H1 (cell line): ENCODE measurements at regions not wholly inside any gene's neighbourhood (a gene's known extent, or its start where the extent isn't known, plus 50 kb on each side); places are given as distances from the start of the nearest gene placed in this dataset.

ENCODE experiments used
- CTCF ChIA-PET: fragments of 300-600 bp; sonication (Branson Sonifier 250); formaldehyde crosslinking; loops from one replicate; lab custom pipeline; 2021; ENCODE audit not compliant: partially characterized antibody; lab: Charles Lee
- POLR2A ChIA-PET: fragments of 300-600 bp; sonication (Branson Sonifier 250); formaldehyde crosslinking; loops from one replicate; lab custom pipeline; 2021; ENCODE audit warnings: inconsistent platforms; ENCODE audit not compliant: partially characterized antibody; lab: Charles Lee
- DNase-seq, 2 experiments: peaks; one replicate each; pipeline versions ENCODE4 v3.0.0 to v3.0.0-alpha.2; 2010 to 2022; ENCODE audit warnings: low spot score in 2 of 2, low read depth in 1 of 2, mixed read lengths in 1 of 2
- FAIRE-seq: peaks from 2 replicates; lab custom pipeline; 2011; peaks lifted over from hg19 to GRCh38; lab: Jason Lieb, UNC
- H2AFZ ChIP-seq: 2 replicates; pipeline ENCODE4 v1.8.1; 2012; ENCODE audit warnings: low read length, inconsistent platforms
- H2AK5ac ChIP-seq: 2 replicates; pipeline ENCODE4 v1.6.1; 2013; ENCODE audit warnings: low read depth, low read length
- H2BK120ac ChIP-seq: replicated peaks from 2 replicates; pipeline ENCODE3; 2013; ENCODE audit warnings: low read depth, low read length, inconsistent platforms
- H2BK12ac ChIP-seq: 2 replicates; pipeline ENCODE4 v1.6.1; 2013; ENCODE audit warnings: low read depth, low read length
- H2BK15ac ChIP-seq: 2 replicates; pipeline ENCODE4 v1.6.1; 2013; ENCODE audit warnings: low read length
- H2BK20ac ChIP-seq: 2 replicates; pipeline ENCODE4 v1.6.1; 2013; ENCODE audit warnings: low read length
- H2BK5ac ChIP-seq: 2 replicates; pipeline ENCODE4 v1.6.1; 2013; ENCODE audit warnings: low read depth, low read length
- H3K14ac ChIP-seq: 2 replicates; pipeline ENCODE4 v1.6.1; 2013; ENCODE audit warnings: inconsistent platforms; ENCODE audit not compliant: insufficient read length
- H3K18ac ChIP-seq: 2 replicates; pipeline ENCODE4 v1.6.1; 2013; ENCODE audit warnings: low read length; ENCODE audit errors: extremely low read depth
- H3K23ac ChIP-seq: 2 replicates; pipeline ENCODE4 v1.6.1; 2013; ENCODE audit warnings: inconsistent platforms; ENCODE audit not compliant: insufficient read length
- H3K23me2 ChIP-seq: 2 replicates; pipeline ENCODE4 v1.6.1; 2013; ENCODE audit warnings: low read depth, low read length
- H3K27ac ChIP-seq: 2 replicates; pipeline ENCODE4 v1.6.1; 2011; ENCODE audit warnings: low read depth, low read length, inconsistent platforms
- H3K27me3 ChIP-seq, 4 experiments: replicated peaks in 1 of 4; 1 replicate in 1 of 4; 2 replicates in 3 of 4; pipeline versions ENCODE4 v1.6.1 to v1.8.1; 2011 to 2013; ENCODE audit warnings: low read length in 3 of 4, mild to moderate bottlenecking in 3 of 4, inconsistent platforms in 2 of 4, mixed read lengths in 2 of 4, moderate library complexity in 1 of 4; ENCODE audit not compliant: control insufficient read depth in 3 of 4, insufficient read depth in 3 of 4; ENCODE audit errors: extremely low read depth in 1 of 4
- H3K36me3 ChIP-seq, 4 experiments: 2 replicates each; pipeline versions ENCODE4 v1.6.1 to v1.8.1; 2011 to 2013; ENCODE audit warnings: mild to moderate bottlenecking in 4 of 4, low read length in 3 of 4, moderate library complexity in 2 of 4, control low read depth in 1 of 4, inconsistent platforms in 1 of 4; ENCODE audit not compliant: insufficient read depth in 4 of 4, control insufficient read depth in 2 of 4
- H3K4ac ChIP-seq: replicated peaks from 2 replicates; pipeline ENCODE3; 2013; ENCODE audit warnings: low read length, low read depth, mixed read lengths, inconsistent platforms; ENCODE audit not compliant: insufficient read length
- H3K4me1 ChIP-seq, 4 experiments: replicated peaks in 1 of 4; 1 replicate in 1 of 4; 2 replicates in 3 of 4; pipeline versions ENCODE4 v1.6.1 to v1.8.1; 2011 to 2013; ENCODE audit warnings: low read length in 3 of 4, inconsistent platforms in 2 of 4, mixed read lengths in 1 of 4; ENCODE audit not compliant: insufficient read depth in 4 of 4, control insufficient read depth in 3 of 4
- H3K4me2 ChIP-seq, 2 experiments: 2 replicates each; pipeline versions ENCODE4 v1.6.1 to v1.8.1; 2011 to 2013; ENCODE audit warnings: low read depth in 2 of 2, low read length in 2 of 2, control low read depth in 1 of 2, inconsistent platforms in 1 of 2, mild to moderate bottlenecking in 1 of 2; ENCODE audit not compliant: insufficient read depth in 1 of 2
- H3K4me3 ChIP-seq, 4 experiments: fragments of 200-600, 300-600 bp in 1 of 4; sonication (generic), shearing (Covaris generic), sonication (Bioruptor Twin) in 1 of 4; 2 replicates each; pipeline versions ENCODE4 v1.5.1 to v1.8.1; 2011 to 2016; ENCODE audit warnings: low read length in 4 of 4, low read depth in 3 of 4, control low read depth in 2 of 4, inconsistent platforms in 2 of 4, mild to moderate bottlenecking in 2 of 4, mixed read lengths in 1 of 4, moderate library complexity in 1 of 4; ENCODE audit not compliant: insufficient read depth in 2 of 4; ENCODE audit errors: extremely low read depth in 1 of 4
- H3K56ac ChIP-seq: replicated peaks from 2 replicates; pipeline ENCODE3; 2013; ENCODE audit warnings: low read depth, mild to moderate bottlenecking, mixed read lengths, low read length, inconsistent platforms; ENCODE audit not compliant: insufficient read length
- H3K79me1 ChIP-seq: 2 replicates; pipeline ENCODE4 v1.6.1; 2013; ENCODE audit warnings: low read depth, low read length, control low read depth
- H3K79me2 ChIP-seq, 2 experiments: 2 replicates each; pipeline versions ENCODE4 v1.6.1 to v1.8.1; 2012 to 2013; ENCODE audit warnings: low read length in 2 of 2, mild to moderate bottlenecking in 2 of 2, inconsistent platforms in 1 of 2; ENCODE audit not compliant: insufficient read depth in 2 of 2, control insufficient read depth in 1 of 2
- H3K9ac ChIP-seq, 4 experiments: replicated peaks in 1 of 4; 1 replicate in 1 of 4; 2 replicates in 3 of 4; pipeline versions ENCODE4 v1.6.1 to v1.8.1; 2011 to 2013; ENCODE audit warnings: low read depth in 3 of 4, low read length in 3 of 4, control low read depth in 2 of 4, mild to moderate bottlenecking in 2 of 4, moderate library complexity in 2 of 4, inconsistent platforms in 1 of 4; ENCODE audit errors: extremely low read depth in 1 of 4
- H3K9me3 ChIP-seq, 2 experiments: 2 replicates each; pipeline versions ENCODE4 v1.6.1 to v1.8.1; 2012 to 2013; ENCODE audit warnings: mild to moderate bottlenecking in 2 of 2, moderate library complexity in 2 of 2, control low read depth in 1 of 2, inconsistent platforms in 1 of 2, low read depth in 1 of 2, low read length in 1 of 2, mixed read lengths in 1 of 2; ENCODE audit not compliant: insufficient read depth in 2 of 2
- H4K20me1 ChIP-seq, 2 experiments: replicated peaks in 1 of 2; 2 replicates each; pipeline versions ENCODE3 to v1.8.1; 2011 to 2013; ENCODE audit warnings: inconsistent platforms in 2 of 2, low read length in 2 of 2, mild to moderate bottlenecking in 1 of 2; ENCODE audit not compliant: insufficient read depth in 2 of 2, control insufficient read depth in 1 of 2
- H4K5ac ChIP-seq: 2 replicates; pipeline ENCODE4 v1.6.1; 2013; ENCODE audit warnings: low read length, low read depth, mixed read lengths, inconsistent platforms; ENCODE audit not compliant: insufficient read length
- H4K8ac ChIP-seq: 2 replicates; pipeline ENCODE4 v1.8.0; 2013; ENCODE audit warnings: mild to moderate bottlenecking, moderate library complexity, low read length, inconsistent platforms; ENCODE audit not compliant: insufficient read depth; ENCODE audit errors: extremely low read depth
- H4K91ac ChIP-seq: replicated peaks from 2 replicates; pipeline ENCODE3; 2013; ENCODE audit warnings: low read length, mixed read lengths, inconsistent platforms; ENCODE audit not compliant: insufficient read length
- POLR2A ChIP-seq, 2 experiments: IDR thresholded peaks; 1 replicate in 1 of 2; 2 replicates in 1 of 2; pipeline ENCODE4 v1.6.1; 2011; ENCODE audit warnings: low read depth in 2 of 2, low read length in 2 of 2, mild to moderate bottlenecking in 2 of 2; ENCODE audit errors: control extremely low read depth in 1 of 2
- TCF12 ChIP-seq: IDR thresholded peaks from 2 replicates; pipeline ENCODE4 v1.6.1; 2011; ENCODE audit warnings: low read depth, mild to moderate bottlenecking, low read length
- WGBS, 2 experiments: shearing (Covaris generic) in 1 of 2; methylation state at CpG; one replicate each; pipeline versions ENCODE4 v1.1.6 to v1.1.7; 2013 to 2015; ENCODE audit warnings: low lambda C conversion rate in 2 of 2, mixed read lengths in 2 of 2, inconsistent platforms in 1 of 2, low coverage in 1 of 2, missing lambda C conversion rate in 1 of 2; ENCODE audit not compliant: insufficient replicate concordance in 2 of 2, insufficient coverage in 1 of 2, insufficient read length in 1 of 2; ENCODE audit errors: extremely low coverage in 1 of 2, missing lambda C conversion rate in 1 of 2; 5-methylcytosine and 5-hydroxymethylcytosine counted together

GRCh38 chr13:109629737-109630136 lies 156.6 kb downstream of the IRS2 start:
- Histone ChIP-seq H3K9me3 (peaks cover 0 to 4% of the 10 kb centered on the region in 2 experiments; a peak in 2 of 4 replicates), H3K27ac (no peak overlapping the region), H4K8ac (no peak overlapping the region), H2AK5ac (no peak overlapping the region), H3K23me2 (peaks cover 2% of the 10 kb centered on the region; the same call in 1 of the 2 replicates), H2BK12ac (no peak overlapping the region), H4K5ac (no peak overlapping the region), H3K14ac (no peak overlapping the region), H3K23ac (no peak overlapping the region), H3K36me3 (no peaks in the 10 kb centered on the region), H2BK20ac (no peak overlapping the region), H3K9ac (no peak overlapping the region), H3K27me3 (no peaks in the 10 kb centered on the region), H3K79me2 (no peaks in the 10 kb centered on the region), H3K4me3 (no peak overlapping the region), H3K56ac (no peak overlapping the region), H4K20me1 (no peaks in the 10 kb centered on the region), H3K4ac (no peak overlapping the region), H3K79me1 (no peaks in the 10 kb centered on the region), H2BK5ac (no peak overlapping the region), H3K4me2 (no peak overlapping the region), H2AFZ (no peak overlapping the region), H4K91ac (no peak overlapping the region), H3K4me1 (no peaks in the 10 kb centered on the region; a peak in 1 of 7 replicates), H2BK15ac (no peak overlapping the region), H3K18ac (no peak overlapping the region), H2BK120ac (no peak overlapping the region)
- FAIRE-seq (no peak), DNase-seq (no peak)
- ChIA-PET CTCF (interaction anchor here (1.4 kb wide), 1 partner anchor 54 kb away, joined by 3 read pairs; no protein-coding TSS in a partner anchor), POLR2A (no interaction called here)
- 98% methylated on average over 3 of the region's 3 CpGs; no CpG with 5 or more reads in 1 of the 2 experiments for WGBS, 2 experiments
- no peak for TF ChIP-seq TCF12
- TF ChIP-seq POLR2A (IDR thresholded peaks at IDR 0.05; ENCODE audit: control extremely low read depth in 1 of 2, low read depth in 2 of 2, low read length in 2 of 2), result no peak
